Naive B cell (primary cell): ENCODE measurements at regions not wholly inside any gene's neighbourhood (a gene's known extent, or its start where the extent isn't known, plus 50 kb on each side); places are given as distances from the start of the nearest gene placed in this dataset.

ENCODE experiments used
- ATAC-seq, 2 donors: fragments of 150-1000 bp; cut with Tn5 transposase; 2 replicates each; pipeline ENCODE4 v1.10.0; 2021; ENCODE audit warnings: low read depth in 2 of 2, mild to moderate bottlenecking in 2 of 2, moderate library complexity in 2 of 2
- DNase-seq: peaks from one replicate; pipeline ENCODE4 v3.0.0; 2022
- H3K27ac Mint-ChIP-seq, 6 donors: one replicate each; pipeline ENCODE4 v1.8.0; 2020 to 2022; ENCODE audit warnings: mild to moderate bottlenecking in 6 of 6, mixed read lengths in 6 of 6, moderate library complexity in 5 of 6, inconsistent platforms in 2 of 6
- H3K27me3 Mint-ChIP-seq, 3 donors: one replicate each; pipeline ENCODE4 v1.8.0; 2021 to 2022; ENCODE audit warnings: mixed read lengths in 3 of 3, mild to moderate bottlenecking in 1 of 3
- H3K36me3 Mint-ChIP-seq, 2 donors: one replicate each; pipeline ENCODE4 v1.8.0; 2020 to 2022; ENCODE audit warnings: mixed read lengths in 2 of 2, inconsistent platforms in 1 of 2, mild to moderate bottlenecking in 1 of 2
- H3K4me1 Mint-ChIP-seq, 3 donors: one replicate each; pipeline ENCODE4 v1.8.0; 2020 to 2022; ENCODE audit warnings: mixed read lengths in 3 of 3, inconsistent platforms in 1 of 3, mild to moderate bottlenecking in 1 of 3, moderate library complexity in 1 of 3
- H3K4me3 Mint-ChIP-seq, 8 donors: one replicate each; pipeline ENCODE4 v1.8.0; 2020 to 2022; ENCODE audit warnings: mild to moderate bottlenecking in 8 of 8, mixed read lengths in 8 of 8, moderate library complexity in 8 of 8, inconsistent platforms in 2 of 8
- H3K9me3 Mint-ChIP-seq, 7 donors: one replicate each; pipeline ENCODE4 v1.8.0; 2020 to 2022; ENCODE audit warnings: mixed read lengths in 7 of 7, mild to moderate bottlenecking in 5 of 7, inconsistent platforms in 2 of 7, moderate library complexity in 1 of 7

GRCh38 chr3:73766599-73767381 lies 142.0 kb upstream of the PDZRN3 start:
- H3K4me3 Mint-ChIP-seq, result no peak overlapping the region
- no peaks in the 10 kb centered on the region for H3K27me3 Mint-ChIP-seq
- no peaks in the 10 kb centered on the region for H3K36me3 Mint-ChIP-seq
- DNase-seq (no peak), ATAC-seq (no peak)
- no peak overlapping the region for H3K27ac Mint-ChIP-seq
- peaks cover 0 to 16% (median 12%) of the 10 kb centered on the region in 7 donors for H3K9me3 Mint-ChIP-seq
- no peaks in the 10 kb centered on the region for H3K4me1 Mint-ChIP-seq

- ATAC-seq (no peak), DNase-seq (no peak)
- Mint-ChIP-seq H3K9me3 (peaks cover 0 to 16% (median 12%) of the 10 kb centered on the region in 7 donors), H3K27ac (no peak overlapping the region), H3K36me3 (no peaks in the 10 kb centered on the region), H3K27me3 (no peaks in the 10 kb centered on the region), H3K4me1 (no peaks in the 10 kb centered on the region), H3K4me3 (no peak overlapping the region)
These were observed 141.3 kb upstream of the PDZRN3 start for GRCh38 chr3:73765878-73766545.

GRCh38 chr3:73762855-73763254 lies 138.1 kb upstream of the PDZRN3 start:
- no peaks in the 10 kb centered on the region for H3K4me1 Mint-ChIP-seq
- ATAC-seq (no peak), DNase-seq (no peak)
- no peaks in the 10 kb centered on the region for H3K27me3 Mint-ChIP-seq
- H3K36me3 Mint-ChIP-seq, result no peaks in the 10 kb centered on the region
- no peak overlapping the region for H3K27ac Mint-ChIP-seq
- H3K9me3 Mint-ChIP-seq, result peaks cover 0 to 14% (median 12%) of the 10 kb centered on the region in 7 donors
- H3K4me3 Mint-ChIP-seq, result no peak overlapping the region

GRCh38 chr3:73759297-73759711 lies 134.6 kb upstream of the PDZRN3 start:
- no peaks in the 10 kb centered on the region for H3K36me3 Mint-ChIP-seq
- DNase-seq, result no peak
- H3K4me3 Mint-ChIP-seq, result no peak overlapping the region
- H3K9me3 Mint-ChIP-seq, result peaks cover 0 to 22% (median 4%) of the 10 kb centered on the region in 7 donors
- no peaks in the 10 kb centered on the region for H3K4me1 Mint-ChIP-seq
- H3K27me3 Mint-ChIP-seq, result no peaks in the 10 kb centered on the region
- ATAC-seq, result no peak
- no peak overlapping the region for H3K27ac Mint-ChIP-seq

- Mint-ChIP-seq H3K4me3 (no peak overlapping the region), H3K27ac (no peak overlapping the region), H3K27me3 (no peaks in the 10 kb centered on the region), H3K4me1 (no peaks in the 10 kb centered on the region), H3K36me3 (no peaks in the 10 kb centered on the region), H3K9me3 (peaks cover 0 to 13% (median 4%) of the 10 kb centered on the region in 7 donors)
- DNase-seq (no peak), ATAC-seq (no peak)
These were observed 132.8 kb upstream of the PDZRN3 start for GRCh38 chr3:73757536-73757935.

GRCh38 chr3:73753985-73754384 lies 129.2 kb upstream of the PDZRN3 start:
- H3K4me1 Mint-ChIP-seq, result no peaks in the 10 kb centered on the region
- H3K27me3 Mint-ChIP-seq, result no peaks in the 10 kb centered on the region
- no peak overlapping the region for H3K4me3 Mint-ChIP-seq
- DNase-seq (no peak), ATAC-seq (no peak)
- H3K27ac Mint-ChIP-seq, result no peak overlapping the region
- H3K9me3 Mint-ChIP-seq, result peaks cover 0 to 18% (median 3%) of the 10 kb centered on the region in 7 donors
- no peaks in the 10 kb centered on the region for H3K36me3 Mint-ChIP-seq

- ATAC-seq (no peak), DNase-seq (no peak)
- H3K27me3 Mint-ChIP-seq, result no peaks in the 10 kb centered on the region
- no peaks in the 10 kb centered on the region for H3K4me1 Mint-ChIP-seq
- no peak overlapping the region for H3K4me3 Mint-ChIP-seq
- no peak overlapping the region for H3K27ac Mint-ChIP-seq
- no peaks in the 10 kb centered on the region for H3K36me3 Mint-ChIP-seq
- peaks cover 0 to 16% (median 3%) of the 10 kb centered on the region in 7 donors for H3K9me3 Mint-ChIP-seq
These were observed 127.6 kb upstream of the PDZRN3 start for GRCh38 chr3:73752338-73752737.

- Mint-ChIP-seq H3K4me3 (no peak overlapping the region), H3K36me3 (no peaks in the 10 kb centered on the region), H3K27me3 (no peaks in the 10 kb centered on the region), H3K27ac (no peak overlapping the region), H3K9me3 (peaks cover 0 to 22% (median 0%) of the 10 kb centered on the region in 7 donors), H3K4me1 (no peaks in the 10 kb centered on the region)
- ATAC-seq, result no peak
- DNase-seq, result no peak
These were observed 121.9 kb upstream of the PDZRN3 start for GRCh38 chr3:73746623-73747022.

GRCh38 chr3:73745526-73746191 lies 120.9 kb upstream of the PDZRN3 start:
- no peaks in the 10 kb centered on the region for H3K4me1 Mint-ChIP-seq
- H3K27me3 Mint-ChIP-seq, result no peaks in the 10 kb centered on the region
- no peak overlapping the region for H3K4me3 Mint-ChIP-seq
- no peak overlapping the region for H3K27ac Mint-ChIP-seq
- no peaks in the 10 kb centered on the region for H3K36me3 Mint-ChIP-seq
- no peak for ATAC-seq
- no peak for DNase-seq
- H3K9me3 Mint-ChIP-seq, result peaks cover 0 to 28% (median 3%) of the 10 kb centered on the region in 7 donors

GRCh38 chr3:73743551-73743950 lies 118.8 kb upstream of the PDZRN3 start:
- no peak overlapping the region for H3K27ac Mint-ChIP-seq
- H3K4me1 Mint-ChIP-seq, result no peaks in the 10 kb centered on the region
- no peak overlapping the region for H3K4me3 Mint-ChIP-seq
- ATAC-seq, result no peak
- no peaks in the 10 kb centered on the region for H3K27me3 Mint-ChIP-seq
- peaks cover 0 to 18% (median 2%) of the 10 kb centered on the region in 7 donors for H3K9me3 Mint-ChIP-seq
- DNase-seq, result no peak
- H3K36me3 Mint-ChIP-seq, result no peaks in the 10 kb centered on the region

- Mint-ChIP-seq H3K27me3 (no peaks in the 10 kb centered on the region), H3K4me3 (no peak overlapping the region), H3K9me3 (peaks cover 0 to 11% (median 3%) of the 10 kb centered on the region in 7 donors), H3K36me3 (no peaks in the 10 kb centered on the region), H3K27ac (no peak overlapping the region), H3K4me1 (no peaks in the 10 kb centered on the region)
- no peak for DNase-seq
- no peak for ATAC-seq
These were observed 115.2 kb upstream of the PDZRN3 start for GRCh38 chr3:73739791-73740453.

- Mint-ChIP-seq H3K4me3 (no peak overlapping the region), H3K27me3 (no peaks in the 10 kb centered on the region), H3K36me3 (no peaks in the 10 kb centered on the region), H3K27ac (no peak overlapping the region), H3K9me3 (peaks cover 0 to 11% (median 3%) of the 10 kb centered on the region in 7 donors), H3K4me1 (no peaks in the 10 kb centered on the region)
- DNase-seq, result no peak
- ATAC-seq, result no peak
These were observed 114.0 kb upstream of the PDZRN3 start for GRCh38 chr3:73738711-73739110.

- ATAC-seq (no peak), DNase-seq (no peak)
- H3K9me3 Mint-ChIP-seq, result peaks cover 0 to 6% (median 0%) of the 10 kb centered on the region in 7 donors
- H3K4me3 Mint-ChIP-seq, result no peak overlapping the region
- no peaks in the 10 kb centered on the region for H3K4me1 Mint-ChIP-seq
- H3K27me3 Mint-ChIP-seq, result no peaks in the 10 kb centered on the region
- H3K27ac Mint-ChIP-seq, result no peak overlapping the region
- no peaks in the 10 kb centered on the region for H3K36me3 Mint-ChIP-seq
These were observed 109.7 kb upstream of the PDZRN3 start for GRCh38 chr3:73734211-73735089.
